T-helper 1 cell treated with Interleukin-12 subunit alpha and Interleukin-12 subunit beta and Interleukin-4 antibody, amounts not matched to agents 30 μg/mL and 1 μg/mL, for 36 hours (primary cell): ENCODE measurements at regions not wholly inside any gene's neighbourhood (a gene's known extent, or its start where the extent isn't known, plus 50 kb on each side); places are given as distances from the start of the nearest gene placed in this dataset.

Experiments used
- H3K27ac Mint-ChIP-seq: one replicate; pipeline ENCODE4 v1.8.0; 2021; ENCODE audit warnings: mild to moderate bottlenecking, mixed read lengths
- H3K27me3 Mint-ChIP-seq: one replicate; pipeline ENCODE4 v1.8.0; 2021; ENCODE audit warnings: low read depth, mixed read lengths
- H3K36me3 Mint-ChIP-seq: one replicate; pipeline ENCODE4 v1.8.0; 2021; ENCODE audit warnings: low read depth, mixed read lengths
- H3K4me1 Mint-ChIP-seq: one replicate; pipeline ENCODE4 v1.8.0; 2021; ENCODE audit warnings: low read depth, mixed read lengths
- H3K4me3 Mint-ChIP-seq: one replicate; pipeline ENCODE4 v1.8.0; 2021; ENCODE audit warnings: mild to moderate bottlenecking, moderate library complexity, mixed read lengths
- H3K9me3 Mint-ChIP-seq: one replicate; pipeline ENCODE4 v1.8.0; 2021; ENCODE audit warnings: mixed read lengths

DNA sequence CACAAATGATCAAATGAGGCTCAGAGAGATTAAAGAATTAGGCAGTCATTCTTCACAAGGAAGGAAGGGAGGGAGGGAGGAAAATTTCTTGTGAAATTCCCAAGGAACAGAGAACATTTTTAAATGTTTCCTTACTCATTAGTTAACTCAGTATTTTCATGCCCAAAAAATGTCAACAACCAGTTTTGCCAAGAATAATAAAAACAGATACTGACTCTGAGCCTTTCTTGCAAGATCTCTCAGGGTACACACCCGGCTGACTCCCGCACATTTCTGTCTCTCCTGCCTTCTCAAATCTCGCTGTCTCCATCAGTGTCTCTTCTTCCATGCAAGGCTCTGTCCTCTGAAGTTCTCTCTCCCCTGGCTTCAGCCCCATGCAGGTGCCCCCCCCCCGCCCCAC lies 265.9 kb downstream of the TJP1 start:
- Mint-ChIP-seq H3K4me1 (no peaks in the 10 kb centered on the region), H3K27me3 (no peaks in the 10 kb centered on the region), H3K9me3 (peaks cover 8% of the 10 kb centered on the region), H3K4me3 (no peak overlapping the region), H3K36me3 (no peaks in the 10 kb centered on the region), H3K27ac (no peak overlapping the region)

GRCh38 chr15:29554531-29554930 lies 267.7 kb downstream of the TJP1 start:
- no peak overlapping the region for H3K27ac Mint-ChIP-seq
- no peaks in the 10 kb centered on the region for H3K27me3 Mint-ChIP-seq

GRCh38 chr15:29550834-29551465 lies 271.3 kb downstream of the TJP1 start:
- H3K4me3 Mint-ChIP-seq, result no peak overlapping the region
- H3K9me3 Mint-ChIP-seq, result peaks cover 4% of the 10 kb centered on the region
- no peaks in the 10 kb centered on the region for H3K4me1 Mint-ChIP-seq
- H3K27me3 Mint-ChIP-seq, result no peaks in the 10 kb centered on the region
- no peaks in the 10 kb centered on the region for H3K36me3 Mint-ChIP-seq
- H3K27ac Mint-ChIP-seq, result no peak overlapping the region

More at GRCh38 chr15:29554531-29554930, 267.7 kb downstream of the TJP1 start:
- H3K4me1 Mint-ChIP-seq, result no peaks in the 10 kb centered on the region
- H3K4me3 Mint-ChIP-seq, result no peak overlapping the region
- H3K36me3 Mint-ChIP-seq, result no peaks in the 10 kb centered on the region
- peaks cover 5% of the 10 kb centered on the region for H3K9me3 Mint-ChIP-seq

- Mint-ChIP-seq H3K27me3 (no peaks in the 10 kb centered on the region), H3K36me3 (no peaks in the 10 kb centered on the region), H3K4me3 (no peak overlapping the region), H3K9me3 (peaks cover 6% of the 10 kb centered on the region), H3K27ac (no peak overlapping the region), H3K4me1 (no peaks in the 10 kb centered on the region)
These were observed 274.3 kb downstream of the TJP1 start for GRCh38 chr15:29548006-29548405.

GRCh38 chr15:29544513-29545128 lies 275.0 kb upstream of the NSMCE3 start:
- Mint-ChIP-seq H3K27me3 (no peaks in the 10 kb centered on the region), H3K36me3 (no peaks in the 10 kb centered on the region), H3K9me3 (peaks cover 6% of the 10 kb centered on the region), H3K4me1 (no peaks in the 10 kb centered on the region), H3K27ac (no peak overlapping the region), H3K4me3 (no peak overlapping the region)

- H3K27me3 Mint-ChIP-seq, result no peaks in the 10 kb centered on the region
- no peak overlapping the region for H3K27ac Mint-ChIP-seq
- no peak overlapping the region for H3K4me3 Mint-ChIP-seq
- peaks cover 6% of the 10 kb centered on the region for H3K9me3 Mint-ChIP-seq
- H3K36me3 Mint-ChIP-seq, result no peaks in the 10 kb centered on the region
- no peaks in the 10 kb centered on the region for H3K4me1 Mint-ChIP-seq
These were observed 273.4 kb upstream of the NSMCE3 start for GRCh38 chr15:29542994-29543393.

GRCh38 chr15:29541309-29541708 lies 271.7 kb upstream of the NSMCE3 start:
- Mint-ChIP-seq H3K36me3 (no peaks in the 10 kb centered on the region), H3K4me1 (no peaks in the 10 kb centered on the region), H3K27ac (no peak overlapping the region), H3K9me3 (peaks cover 6% of the 10 kb centered on the region), H3K27me3 (no peaks in the 10 kb centered on the region), H3K4me3 (no peak overlapping the region)

GRCh38 chr15:29540479-29540878 lies 270.9 kb upstream of the NSMCE3 start:
- no peaks in the 10 kb centered on the region for H3K27me3 Mint-ChIP-seq
- no peaks in the 10 kb centered on the region for H3K4me1 Mint-ChIP-seq
- H3K36me3 Mint-ChIP-seq, result no peaks in the 10 kb centered on the region
- no peak overlapping the region for H3K27ac Mint-ChIP-seq
- no peak overlapping the region for H3K4me3 Mint-ChIP-seq
- no peaks in the 10 kb centered on the region for H3K9me3 Mint-ChIP-seq

DNA sequence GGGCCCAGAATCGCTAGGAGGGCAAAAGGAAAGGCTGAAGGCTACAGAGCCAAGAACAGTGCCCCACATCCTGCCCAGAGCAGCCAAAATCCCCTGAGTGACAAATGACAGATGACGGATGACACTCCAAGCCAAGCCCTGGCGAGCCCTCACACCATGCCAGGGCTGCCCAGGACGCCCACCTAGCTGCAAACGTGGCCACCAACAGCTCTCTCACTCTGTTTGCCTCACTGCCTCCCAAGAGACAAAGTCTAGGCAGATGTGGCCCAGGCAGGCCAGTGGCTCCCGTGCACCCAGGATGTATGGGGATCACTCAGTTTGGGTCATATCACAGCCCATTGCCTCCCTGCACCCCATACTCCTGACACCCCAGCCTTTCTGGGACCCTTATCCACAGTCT lies 270.1 kb upstream of the NSMCE3 start:
- Mint-ChIP-seq H3K9me3 (no peaks in the 10 kb centered on the region), H3K36me3 (no peaks in the 10 kb centered on the region), H3K27me3 (no peaks in the 10 kb centered on the region), H3K4me1 (no peaks in the 10 kb centered on the region), H3K27ac (no peak overlapping the region), H3K4me3 (no peak overlapping the region)

DNA sequence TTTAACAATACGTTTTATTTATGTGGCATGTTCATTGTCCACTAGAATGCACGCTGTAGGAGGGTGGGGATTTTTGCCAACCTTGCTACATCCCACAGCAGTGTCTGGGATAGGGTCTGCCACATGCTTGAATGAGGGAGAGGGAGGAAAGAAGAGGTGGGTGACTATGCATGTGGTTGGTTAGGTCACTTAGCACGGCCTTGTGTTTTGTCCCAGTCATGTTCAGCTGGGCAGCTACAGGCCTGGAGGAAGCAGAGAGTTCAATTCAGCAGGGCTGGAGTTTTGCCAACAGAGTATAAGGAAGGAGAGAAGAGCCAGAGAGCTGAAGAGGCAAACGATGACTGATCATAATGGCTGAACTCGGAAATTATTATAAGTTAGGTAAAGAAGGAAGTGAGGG lies 268.4 kb upstream of the NSMCE3 start:
- no peaks in the 10 kb centered on the region for H3K9me3 Mint-ChIP-seq
- H3K4me3 Mint-ChIP-seq, result no peak overlapping the region
- no peaks in the 10 kb centered on the region for H3K4me1 Mint-ChIP-seq
- no peaks in the 10 kb centered on the region for H3K27me3 Mint-ChIP-seq
- no peaks in the 10 kb centered on the region for H3K36me3 Mint-ChIP-seq
- no peak overlapping the region for H3K27ac Mint-ChIP-seq

DNA sequence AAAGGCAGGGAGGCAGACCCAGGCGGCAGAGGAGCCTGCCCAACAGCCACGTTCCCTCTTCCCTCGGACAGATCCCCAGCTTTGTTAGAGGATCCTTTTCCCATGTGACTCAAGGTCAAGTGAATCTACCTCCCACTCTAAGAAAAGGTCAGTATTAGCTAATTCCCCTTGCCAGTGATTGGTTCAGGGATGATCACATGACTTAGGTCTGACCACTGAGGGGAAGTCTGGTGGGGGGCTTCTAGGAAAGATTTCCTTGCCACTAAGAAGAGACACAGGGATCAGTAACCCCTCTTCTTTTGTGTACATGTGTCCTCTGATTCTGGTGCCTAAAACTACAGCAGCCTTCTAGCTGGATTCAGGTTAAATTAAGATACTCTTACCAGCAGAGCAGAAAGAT lies 266.3 kb upstream of the NSMCE3 start:
- H3K4me1 Mint-ChIP-seq, result no peaks in the 10 kb centered on the region
- H3K27ac Mint-ChIP-seq, result no peak overlapping the region
- H3K9me3 Mint-ChIP-seq, result no peaks in the 10 kb centered on the region
- no peaks in the 10 kb centered on the region for H3K36me3 Mint-ChIP-seq
- H3K27me3 Mint-ChIP-seq, result no peaks in the 10 kb centered on the region
- H3K4me3 Mint-ChIP-seq, result no peak overlapping the region

- no peaks in the 10 kb centered on the region for H3K27me3 Mint-ChIP-seq
- H3K27ac Mint-ChIP-seq, result no peak overlapping the region
- H3K36me3 Mint-ChIP-seq, result no peaks in the 10 kb centered on the region
- no peaks in the 10 kb centered on the region for H3K4me1 Mint-ChIP-seq
- H3K9me3 Mint-ChIP-seq, result no peaks in the 10 kb centered on the region
- no peak overlapping the region for H3K4me3 Mint-ChIP-seq
These were observed 264.8 kb upstream of the NSMCE3 start for GRCh38 chr15:29534378-29534777.

DNA sequence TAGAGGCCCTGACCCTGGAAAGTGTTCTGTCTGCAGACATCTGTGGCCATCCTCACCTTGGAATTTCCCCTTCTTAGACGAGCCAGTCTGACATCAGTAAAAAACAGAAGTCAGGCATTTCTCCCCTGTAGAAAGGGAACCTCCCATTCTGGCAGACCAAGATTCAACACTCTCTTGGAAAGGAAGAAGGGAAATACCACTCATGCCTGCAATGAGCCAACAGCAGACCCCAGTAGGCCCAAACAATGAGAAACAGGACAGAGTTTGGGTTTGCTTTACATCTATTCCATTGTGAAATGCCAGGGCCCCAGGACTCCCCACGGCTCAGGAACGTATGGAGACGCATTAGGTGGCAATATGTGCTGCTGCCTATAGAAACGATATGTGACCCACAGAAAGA lies 264.0 kb upstream of the NSMCE3 start:
- Mint-ChIP-seq H3K36me3 (no peaks in the 10 kb centered on the region), H3K4me1 (no peaks in the 10 kb centered on the region), H3K9me3 (no peaks in the 10 kb centered on the region), H3K27me3 (no peaks in the 10 kb centered on the region), H3K27ac (no peak overlapping the region), H3K4me3 (no peak overlapping the region)

- no peaks in the 10 kb centered on the region for H3K27me3 Mint-ChIP-seq
- no peaks in the 10 kb centered on the region for H3K36me3 Mint-ChIP-seq
- H3K27ac Mint-ChIP-seq, result no peak overlapping the region
- H3K4me3 Mint-ChIP-seq, result no peak overlapping the region
- no peaks in the 10 kb centered on the region for H3K4me1 Mint-ChIP-seq
- H3K9me3 Mint-ChIP-seq, result no peaks in the 10 kb centered on the region
These were observed 262.7 kb upstream of the NSMCE3 start for GRCh38 chr15:29532296-29532695.

DNA sequence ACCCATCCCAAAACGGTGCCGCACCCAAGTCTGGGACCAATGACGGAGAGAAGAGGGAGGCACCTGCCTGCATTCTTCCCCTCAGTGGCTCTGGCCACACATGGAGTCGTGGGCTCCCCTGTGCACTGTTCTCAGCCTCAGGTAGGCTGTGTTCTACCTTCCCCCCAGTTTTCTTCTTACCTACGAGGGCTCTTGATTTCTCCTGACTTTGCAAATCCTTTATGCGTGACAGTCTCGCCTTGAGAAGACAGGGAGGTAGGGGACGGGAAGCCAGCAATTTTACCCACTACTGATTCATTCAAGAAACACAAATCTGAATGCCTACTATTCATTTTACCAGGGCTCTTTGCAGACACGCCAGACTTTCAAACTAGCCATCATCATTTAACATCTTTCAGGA lies 261.3 kb upstream of the NSMCE3 start:
- H3K27me3 Mint-ChIP-seq, result no peaks in the 10 kb centered on the region
- no peak overlapping the region for H3K27ac Mint-ChIP-seq
- no peak overlapping the region for H3K4me3 Mint-ChIP-seq
- H3K4me1 Mint-ChIP-seq, result peaks cover 3% of the 10 kb centered on the region
- H3K36me3 Mint-ChIP-seq, result no peaks in the 10 kb centered on the region
- H3K9me3 Mint-ChIP-seq, result no peaks in the 10 kb centered on the region

DNA sequence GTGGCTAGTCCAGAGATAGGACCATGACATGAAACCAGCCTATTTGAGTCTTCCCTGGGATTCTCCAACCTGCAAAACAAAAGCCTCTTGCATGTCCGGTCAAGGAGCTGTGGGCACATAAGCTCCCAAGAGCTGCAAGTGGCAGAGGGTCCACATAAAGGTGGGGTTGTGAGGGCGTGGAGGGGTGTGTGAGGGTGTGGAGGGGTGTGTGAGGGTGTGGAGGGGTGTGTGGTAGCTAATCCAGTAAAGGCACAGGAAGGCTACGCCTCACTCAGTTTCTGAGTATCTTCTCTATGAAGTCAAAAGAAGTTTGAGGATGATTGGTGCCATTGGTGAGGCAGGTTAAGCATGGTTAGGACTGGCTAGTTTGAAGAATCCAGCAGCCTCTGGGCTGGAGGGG lies 259.4 kb upstream of the NSMCE3 start:
- no peaks in the 10 kb centered on the region for H3K27me3 Mint-ChIP-seq
- no peak overlapping the region for H3K4me3 Mint-ChIP-seq
- H3K4me1 Mint-ChIP-seq, result peaks cover 3% of the 10 kb centered on the region
- no peak overlapping the region for H3K27ac Mint-ChIP-seq
- no peaks in the 10 kb centered on the region for H3K36me3 Mint-ChIP-seq
- no peaks in the 10 kb centered on the region for H3K9me3 Mint-ChIP-seq
